OCI-LY3 (cell line): ENCODE measurements at regions not wholly inside any gene's neighbourhood (a gene's known extent, or its start where the extent isn't known, plus 50 kb on each side); places are given as distances from the start of the nearest gene placed in this dataset.
"Not testable (repeated sequence)": the region's sequence is repeated elsewhere in the genome, so short reads cannot be mapped to it uniquely, and the experiment has no call there.

ENCODE experiments used
- CTCF ChIP-seq: fragments of 200-600, 300-600 bp; sonication (generic); IDR thresholded peaks from 2 replicates; pipeline ENCODE4 v1.5.1; 2014; ENCODE audit warnings: antibody characterized with exemption, low read length, low read depth
- EZH2phosphoT487 ChIP-seq: fragments of 200-600 bp; shearing (Covaris generic); IDR thresholded peaks from 2 replicates; pipeline ENCODE4 v1.6.1; 2018; ENCODE audit warnings: antibody characterized with exemption, mixed run types, low read depth

GRCh38 chr20:47443060-47443459, 58.6 kb upstream of the NCOA3 start:
- TF ChIP-seq CTCF, EZH2phosphoT487: not testable (repeated sequence)
